AG10803 (cell line): ENCODE measurements at regions not wholly inside any gene's neighbourhood (a gene's known extent, or its start where the extent isn't known, plus 50 kb on each side); places are given as distances from the start of the nearest gene placed in this dataset.

Source experiments
- DNase-seq: peaks from one replicate; pipeline ENCODE4 v3.0.0; 2010; ENCODE audit warnings: low read depth
- H3K4me3 ChIP-seq: 2 replicates; pipeline ENCODE4 v1.5.1; 2011; ENCODE audit warnings: mild to moderate bottlenecking, low read length, control low read depth
- TF ChIP-seq, protein P1 (sequence below): conservative IDR thresholded peaks from 2 replicates; pipeline ENCODE4 v1.5.1; 2011; ENCODE audit warnings: mild to moderate bottlenecking, low read length, control low read depth, inconsistent platforms

DNA sequence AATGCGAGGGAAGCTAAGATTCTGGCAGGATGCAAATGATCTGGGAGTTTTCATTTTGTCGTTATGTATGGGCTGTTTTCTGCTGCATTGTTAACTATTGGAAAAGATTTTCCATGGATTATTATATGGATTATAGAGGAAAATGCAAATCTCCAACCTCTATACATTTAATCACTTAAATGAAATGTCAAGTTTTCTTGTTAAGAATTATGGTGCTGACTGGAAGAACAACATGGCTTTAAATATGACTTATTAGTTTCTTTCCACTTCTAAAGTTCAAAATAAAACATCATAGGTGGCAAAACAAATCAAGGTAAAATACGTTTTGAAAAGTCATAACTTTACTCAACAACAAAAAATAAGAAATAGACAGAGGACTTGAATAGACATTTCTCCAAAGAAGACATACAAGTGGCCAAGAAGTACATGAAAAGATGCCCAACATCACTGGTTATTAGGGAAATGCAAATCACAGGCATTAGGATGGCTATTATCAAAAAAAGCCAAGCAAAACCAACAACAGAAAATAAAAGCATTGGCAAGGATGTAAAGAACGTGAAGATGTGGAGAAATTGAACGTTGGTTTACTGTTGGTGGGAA is 56.2 kb upstream of the CLDN5 start:
- DNase-seq: no peak
- TF ChIP-seq, protein P1, sequence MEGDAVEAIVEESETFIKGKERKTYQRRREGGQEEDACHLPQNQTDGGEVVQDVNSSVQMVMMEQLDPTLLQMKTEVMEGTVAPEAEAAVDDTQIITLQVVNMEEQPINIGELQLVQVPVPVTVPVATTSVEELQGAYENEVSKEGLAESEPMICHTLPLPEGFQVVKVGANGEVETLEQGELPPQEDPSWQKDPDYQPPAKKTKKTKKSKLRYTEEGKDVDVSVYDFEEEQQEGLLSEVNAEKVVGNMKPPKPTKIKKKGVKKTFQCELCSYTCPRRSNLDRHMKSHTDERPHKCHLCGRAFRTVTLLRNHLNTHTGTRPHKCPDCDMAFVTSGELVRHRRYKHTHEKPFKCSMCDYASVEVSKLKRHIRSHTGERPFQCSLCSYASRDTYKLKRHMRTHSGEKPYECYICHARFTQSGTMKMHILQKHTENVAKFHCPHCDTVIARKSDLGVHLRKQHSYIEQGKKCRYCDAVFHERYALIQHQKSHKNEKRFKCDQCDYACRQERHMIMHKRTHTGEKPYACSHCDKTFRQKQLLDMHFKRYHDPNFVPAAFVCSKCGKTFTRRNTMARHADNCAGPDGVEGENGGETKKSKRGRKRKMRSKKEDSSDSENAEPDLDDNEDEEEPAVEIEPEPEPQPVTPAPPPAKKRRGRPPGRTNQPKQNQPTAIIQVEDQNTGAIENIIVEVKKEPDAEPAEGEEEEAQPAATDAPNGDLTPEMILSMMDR: no peak
- no peak overlapping the region for H3K4me3 ChIP-seq

DNA sequence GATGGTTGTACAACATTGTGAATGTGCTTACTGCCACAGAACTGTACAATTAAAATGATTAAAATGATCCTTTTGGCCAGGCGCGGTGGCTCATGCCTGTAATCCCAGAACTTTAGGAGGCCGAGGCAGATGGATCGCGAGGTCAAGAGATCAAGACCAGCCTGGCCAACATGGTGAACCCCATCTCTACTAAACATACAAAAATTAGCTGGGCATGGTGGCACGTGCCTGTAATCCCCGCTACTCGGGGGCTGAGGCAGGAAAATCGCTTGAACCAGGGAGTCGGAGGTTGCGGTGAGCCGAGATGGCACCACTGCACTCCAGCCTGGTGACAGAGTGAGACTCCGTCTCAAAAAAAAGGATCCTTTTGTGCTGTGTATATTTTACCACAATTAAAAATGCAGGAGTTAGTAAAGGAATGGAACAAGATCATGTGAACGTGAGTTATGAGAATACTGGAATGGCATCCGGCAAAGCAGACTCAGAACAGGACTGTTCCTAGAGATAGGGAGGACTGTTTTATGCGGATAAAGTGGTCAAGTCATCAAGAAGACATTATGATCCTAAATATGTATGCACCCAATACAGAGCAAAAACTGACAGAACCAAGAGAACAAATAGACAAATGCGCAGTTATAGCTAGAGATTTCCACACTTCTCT is 58.0 kb upstream of the CLDN5 start:
- TF ChIP-seq, protein P1: no peak
- DNase-seq: no peak
- no peak overlapping the region for H3K4me3 ChIP-seq

- DNase-seq: no peak
- TF ChIP-seq, protein P1: no peak
- no peak overlapping the region for H3K4me3 ChIP-seq
Observed at GRCh38 chr22:19586922-19587684, 62.9 kb upstream of the CLDN5 start.

- DNase-seq: no peak
- TF ChIP-seq, protein P1: no peak
- H3K4me3 ChIP-seq: no peak overlapping the region
Observed at GRCh38 chr22:19590696-19591095, 66.5 kb upstream of the CLDN5 start.

DNA sequence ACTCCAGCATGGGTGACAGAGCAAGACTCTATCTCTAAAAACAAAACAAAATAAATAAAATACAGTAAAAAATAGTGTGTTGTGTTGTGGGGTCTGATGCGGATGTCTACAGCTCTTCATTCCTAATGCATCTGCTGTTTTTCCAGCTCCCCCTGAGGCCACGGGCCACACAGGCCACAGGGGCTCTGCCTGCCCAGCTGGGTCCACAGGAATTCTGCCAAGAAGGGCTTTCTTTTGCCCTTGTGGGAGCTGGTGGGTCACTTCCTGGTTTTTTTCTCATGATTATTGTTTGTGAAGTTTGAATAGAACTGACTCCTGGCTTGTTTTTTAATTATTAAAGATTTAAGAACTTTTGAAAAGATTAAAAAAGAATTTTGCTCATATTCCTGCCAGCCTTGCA is 67.4 kb upstream of the CLDN5 start:
- TF ChIP-seq, protein P1: no peak
- DNase-seq: no peak
- no peak overlapping the region for H3K4me3 ChIP-seq

DNA sequence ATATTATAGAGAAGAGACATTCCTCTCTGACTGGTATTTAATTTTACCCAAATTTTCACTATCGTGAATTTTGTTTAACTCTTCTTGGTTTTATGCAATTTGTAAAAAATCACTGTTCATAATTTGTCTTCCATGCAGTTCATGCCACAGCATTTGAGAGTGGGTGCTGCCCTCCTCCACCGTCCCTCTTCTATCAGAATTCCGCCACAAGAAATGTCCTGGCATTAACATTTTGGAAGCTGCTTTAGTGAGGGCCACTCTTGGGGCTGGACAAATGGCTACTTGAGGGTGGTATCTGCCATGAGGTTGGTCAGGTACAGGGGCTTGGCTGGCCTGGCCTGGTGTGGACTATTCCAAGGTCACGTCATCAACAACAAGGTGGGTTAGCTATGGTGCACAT is 68.3 kb upstream of the CLDN5 start:
- TF ChIP-seq, protein P1: no peak
- H3K4me3 ChIP-seq: no peak overlapping the region
- DNase-seq: no peak
